ENCODE measurements at regions not wholly inside any gene's neighbourhood (a gene's known extent, or its start where the extent isn't known, plus 50 kb on each side); places are given as distances from the start of the nearest gene placed in this dataset.

DNA sequence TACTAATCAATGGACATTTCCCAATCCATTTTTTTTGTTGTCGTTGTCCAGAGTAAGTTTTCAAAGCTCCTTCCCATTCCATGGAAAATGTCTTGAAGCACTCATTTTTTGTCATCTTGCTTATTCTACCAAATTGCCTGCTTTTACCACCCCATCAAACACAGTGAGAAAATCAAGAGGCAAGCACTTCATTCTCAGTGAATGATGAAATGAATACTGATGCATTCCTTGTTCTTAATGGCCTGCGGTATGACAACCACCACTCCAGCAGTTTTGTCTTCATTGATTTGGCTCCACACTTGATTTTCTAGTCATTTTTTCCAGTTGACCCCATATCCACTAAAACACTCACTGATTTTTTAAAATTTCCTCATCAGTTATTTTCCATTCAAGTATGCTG is 193.5 kb upstream of the ANKH start (continued):
- TF ChIP-seq EZH2phosphoT487 (IDR thresholded peaks at IDR 0.05; ENCODE audit: borderline replicate concordance, low read depth) (no peak), CTCF (IDR thresholded peaks at IDR 0.05) (no peak), RXRA (IDR thresholded peaks at IDR 0.05; ENCODE audit: borderline replicate concordance, low read depth) (no peak), SIN3A (IDR thresholded peaks at IDR 0.05; ENCODE audit: borderline replicate concordance, low read depth, low read length) (no peak)

DNA sequence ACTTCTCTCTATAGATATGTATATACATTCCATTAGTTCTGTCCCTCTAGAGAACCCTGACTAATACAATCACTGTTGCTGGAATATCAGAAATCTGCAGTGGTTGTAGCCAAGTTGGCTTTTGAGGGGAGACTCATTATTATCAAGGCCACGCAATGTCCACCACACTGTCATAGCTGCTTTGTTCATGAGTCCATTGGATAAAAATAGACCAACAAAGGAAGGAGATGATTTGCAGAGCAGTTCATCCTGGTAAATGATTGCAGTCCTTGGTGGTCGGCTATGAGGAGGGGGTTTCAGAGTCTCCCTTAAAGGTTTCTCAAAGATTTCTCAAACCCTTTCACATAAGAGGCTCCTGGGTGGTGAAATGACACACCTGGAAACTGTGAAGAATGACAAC is 192.8 kb upstream of the ANKH start:
- Histone ChIP-seq H3K4me3 (ENCODE audit: low read depth in 2 of 2, low read length in 1 of 2) (no peak overlapping the region), H3K9me2 (no peaks in the 10 kb centered on the region), H3K27me3 (ENCODE audit: insufficient read depth) (no peaks in the 10 kb centered on the region), H3K4me1 (ENCODE audit: control insufficient read depth in 1 of 2, insufficient read depth in 2 of 2, low read depth in 1 of 2, low read length in 1 of 2) (no peaks in the 10 kb centered on the region), H3K27ac (ENCODE audit: low read depth in 2 of 2, low read length in 1 of 2) (no peak overlapping the region), H3K36me3 (replicated peaks in 1 of 2; ENCODE audit: control insufficient read depth in 1 of 2, insufficient read depth in 2 of 2, low read length in 1 of 2) (no peaks in the 10 kb centered on the region), H3F3A (replicated peaks; ENCODE audit: insufficient read depth) (no peaks in the 10 kb centered on the region), H4K20me1 (ENCODE audit: insufficient read depth) (no peaks in the 10 kb centered on the region), H3K9me3 (no peaks in the 10 kb centered on the region), H3K79me2 (ENCODE audit: insufficient read depth) (no peaks in the 10 kb centered on the region), H3K4me2 (no peak overlapping the region), H2AFZ (ENCODE audit: low read depth) (no peak overlapping the region), H3K9ac (no peak overlapping the region)
- WGBS (ENCODE audit: low lambda C conversion rate): 37% methylated on average over 2 of the region's 2 CpGs
- ChIA-PET CTCF (no interaction called here), POLR2A (no interaction called here)
- TF ChIP-seq, protein P1, sequence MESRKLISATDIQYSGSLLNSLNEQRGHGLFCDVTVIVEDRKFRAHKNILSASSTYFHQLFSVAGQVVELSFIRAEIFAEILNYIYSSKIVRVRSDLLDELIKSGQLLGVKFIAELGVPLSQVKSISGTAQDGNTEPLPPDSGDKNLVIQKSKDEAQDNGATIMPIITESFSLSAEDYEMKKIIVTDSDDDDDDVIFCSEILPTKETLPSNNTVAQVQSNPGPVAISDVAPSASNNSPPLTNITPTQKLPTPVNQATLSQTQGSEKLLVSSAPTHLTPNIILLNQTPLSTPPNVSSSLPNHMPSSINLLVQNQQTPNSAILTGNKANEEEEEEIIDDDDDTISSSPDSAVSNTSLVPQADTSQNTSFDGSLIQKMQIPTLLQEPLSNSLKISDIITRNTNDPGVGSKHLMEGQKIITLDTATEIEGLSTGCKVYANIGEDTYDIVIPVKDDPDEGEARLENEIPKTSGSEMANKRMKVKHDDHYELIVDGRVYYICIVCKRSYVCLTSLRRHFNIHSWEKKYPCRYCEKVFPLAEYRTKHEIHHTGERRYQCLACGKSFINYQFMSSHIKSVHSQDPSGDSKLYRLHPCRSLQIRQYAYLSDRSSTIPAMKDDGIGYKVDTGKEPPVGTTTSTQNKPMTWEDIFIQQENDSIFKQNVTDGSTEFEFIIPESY (IDR thresholded peaks at IDR 0.05; ENCODE audit: borderline replicate concordance, low read depth): no peak
- TF ChIP-seq EZH2phosphoT487 (IDR thresholded peaks at IDR 0.05; ENCODE audit: borderline replicate concordance, low read depth) (no peak), NRF1 (IDR thresholded peaks at IDR 0.05; ENCODE audit: low read depth, low read length) (no peak), EP300 (IDR thresholded peaks at IDR 0.05; ENCODE audit: borderline replicate concordance in 1 of 2, low read depth in 1 of 2, low read length in 1 of 2) (no peak), REST (IDR thresholded peaks at IDR 0.05; ENCODE audit: low read depth, low read length) (no peak), CTCF (IDR thresholded peaks at IDR 0.05) (no peak), RAD21 (IDR thresholded peaks at IDR 0.05; ENCODE audit: low read length) (no peak), YY1 (IDR thresholded peaks at IDR 0.05; ENCODE audit: low read depth) (no peak), ELF1 (IDR thresholded peaks at IDR 0.05) (no peak), TAF1 (IDR thresholded peaks at IDR 0.05; ENCODE audit: borderline replicate concordance, low read depth, low read length) (no peak), MXI1 (IDR thresholded peaks at IDR 0.05; ENCODE audit: low read depth, low read length) (no peak), USF1 (IDR thresholded peaks at IDR 0.05; ENCODE audit: borderline replicate concordance, low read depth) (no peak), GATA2 (CRISPR knock-in tag; IDR thresholded peaks at IDR 0.05) (no peak), SMC3 (IDR thresholded peaks at IDR 0.05; ENCODE audit: low read depth, low read length) (no peak), FOXM1 (IDR thresholded peaks at IDR 0.05; ENCODE audit: low read depth) (no peak), RXRA (IDR thresholded peaks at IDR 0.05; ENCODE audit: borderline replicate concordance, low read depth) (no peak), MEF2A (IDR thresholded peaks at IDR 0.05; ENCODE audit: borderline replicate concordance, low read depth) (no peak), TEAD4 (IDR thresholded peaks at IDR 0.05; ENCODE audit: borderline replicate concordance, insufficient read depth) (no peak)
- TF ChIP-seq, protein P2, sequence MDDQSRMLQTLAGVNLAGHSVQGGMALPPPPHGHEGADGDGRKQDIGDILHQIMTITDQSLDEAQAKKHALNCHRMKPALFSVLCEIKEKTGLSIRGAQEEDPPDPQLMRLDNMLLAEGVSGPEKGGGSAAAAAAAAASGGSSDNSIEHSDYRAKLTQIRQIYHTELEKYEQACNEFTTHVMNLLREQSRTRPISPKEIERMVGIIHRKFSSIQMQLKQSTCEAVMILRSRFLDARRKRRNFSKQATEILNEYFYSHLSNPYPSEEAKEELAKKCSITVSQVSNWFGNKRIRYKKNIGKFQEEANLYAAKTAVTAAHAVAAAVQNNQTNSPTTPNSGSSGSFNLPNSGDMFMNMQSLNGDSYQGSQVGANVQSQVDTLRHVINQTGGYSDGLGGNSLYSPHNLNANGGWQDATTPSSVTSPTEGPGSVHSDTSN (IDR thresholded peaks at IDR 0.05): no peak
- DNase-seq: no peak

All from SK-N-SH (cell line).